Fibroblast of lung (primary cell): ENCODE measurements at regions not wholly inside any gene's neighbourhood (a gene's known extent, or its start where the extent isn't known, plus 50 kb on each side); places are given as distances from the start of the nearest gene placed in this dataset.

ENCODE experiments used
- CTCF ChIP-seq, 2 donors: IDR thresholded peaks in 1 of 2; conservative IDR thresholded peaks in 1 of 2; 1 replicate in 1 of 2; 2 replicates in 1 of 2; pipeline ENCODE4 v1.5.1; 2011 to 2012; ENCODE audit warnings: low read length in 2 of 2, control low read depth in 1 of 2, inconsistent platforms in 1 of 2, low read depth in 1 of 2, mild to moderate bottlenecking in 1 of 2
- EZH2 ChIP-seq: IDR thresholded peaks from 2 replicates; pipeline ENCODE4 v1.5.1; 2012; ENCODE audit warnings: low read length, control low read depth, mild to moderate bottlenecking; ENCODE audit errors: missing control alignments

DNA sequence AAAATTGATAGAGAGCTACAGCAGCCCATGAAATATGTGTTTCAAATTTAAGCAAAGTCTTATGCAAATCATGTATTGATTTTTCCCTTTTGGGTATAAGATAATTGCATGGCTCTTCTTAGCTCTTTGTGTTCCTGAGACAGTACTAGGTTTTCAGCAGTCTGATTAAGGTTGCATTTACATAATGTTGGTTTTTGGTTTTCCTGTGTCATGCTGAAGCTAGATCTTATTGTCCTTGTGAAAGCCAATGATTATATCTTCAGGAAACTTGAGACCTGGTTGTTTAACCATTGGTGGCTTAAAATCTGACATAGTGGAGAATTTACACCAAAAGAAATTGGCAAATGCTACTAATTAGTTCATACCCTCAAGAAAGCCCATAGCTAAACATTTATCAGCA lies 392.6 kb downstream of the ZPLD1 start:
- TF ChIP-seq EZH2 (no peak), CTCF (conservative IDR thresholded peaks at IDR 0.05 in 1 of 2, IDR thresholded peaks at IDR 0.05 in 1 of 2; ENCODE audit: low read depth in 1 of 2, low read length in 2 of 2) (no peak)
